GM21526 (cell line): ENCODE measurements at regions not wholly inside any gene's neighbourhood (a gene's known extent, or its start where the extent isn't known, plus 50 kb on each side); places are given as distances from the start of the nearest gene placed in this dataset.
"Not testable (repeated sequence)": the region's sequence is repeated elsewhere in the genome, so short reads cannot be mapped to it uniquely, and the experiment has no call there.

Experiments used
- ATAC-seq: cut with Tn5 transposase; IDR thresholded peaks from one replicate; pipeline ENCODE4 v1.9.1; 2021; ENCODE audit warnings: moderate library complexity; ENCODE audit not compliant: unreplicated experiment, low FRiP score

GRCh38 chr2:173544641-173545363 is 190.1 kb downstream of the CDCA7 start:
- no peak for ATAC-seq

- no peak for ATAC-seq
These were observed 190.7 kb downstream of the CDCA7 start for GRCh38 chr2:173545364-173545763.

- no peak for ATAC-seq
These were observed 192.8 kb downstream of the CDCA7 start for GRCh38 chr2:173547499-173547898.

- ATAC-seq = no peak
These were observed 195.5 kb downstream of the CDCA7 start for GRCh38 chr2:173550143-173550542.

GRCh38 chr2:173552531-173552930 is 197.9 kb downstream of the CDCA7 start:
- no peak for ATAC-seq

GRCh38 chr2:173553593-173553992 is 198.9 kb downstream of the CDCA7 start:
- no peak for ATAC-seq

- ATAC-seq = no peak
These were observed 201.2 kb downstream of the CDCA7 start for GRCh38 chr2:173555833-173556232.

GRCh38 chr2:173556816-173557215 is 202.1 kb downstream of the CDCA7 start:
- no peak for ATAC-seq

- no peak for ATAC-seq
These were observed 202.8 kb downstream of the CDCA7 start for GRCh38 chr2:173557497-173557896.

GRCh38 chr2:173567493-173567892 is 212.8 kb downstream of the CDCA7 start:
- ATAC-seq = no peak

- no peak for ATAC-seq
These were observed 213.4 kb downstream of the CDCA7 start for GRCh38 chr2:173568054-173568453.

GRCh38 chr2:173571021-173571821 is 216.5 kb downstream of the CDCA7 start:
- no peak for ATAC-seq

GRCh38 chr2:173571887-173572680 is 217.4 kb downstream of the CDCA7 start:
- ATAC-seq = no peak

- no peak for ATAC-seq
These were observed 218.2 kb downstream of the CDCA7 start for GRCh38 chr2:173572848-173573247.

- not testable (repeated sequence) for ATAC-seq
These were observed 219.1 kb downstream of the CDCA7 start for GRCh38 chr2:173573782-173574181.

GRCh38 chr2:173574324-173575112 is 219.8 kb downstream of the CDCA7 start:
- ATAC-seq = no peak

GRCh38 chr2:173578404-173579107 is 223.9 kb downstream of the CDCA7 start:
- ATAC-seq = no peak

GRCh38 chr2:173580351-173580750 is 225.7 kb downstream of the CDCA7 start:
- no peak for ATAC-seq

GRCh38 chr2:173580956-173581355 is 226.3 kb downstream of the CDCA7 start:
- no peak for ATAC-seq

GRCh38 chr2:173583196-173583595 is 228.5 kb downstream of the CDCA7 start:
- no peak for ATAC-seq
